ENCODE measurements at regions not wholly inside any gene's neighbourhood (a gene's known extent, or its start where the extent isn't known, plus 50 kb on each side); places are given as distances from the start of the nearest gene placed in this dataset.
A peak's percentile ranks its signal among the peaks of the same experiment; 100 is the strongest.

GRCh38 chr2:9142551-9143263 is 63.9 kb upstream of the ASAP2 start:
- Histone ChIP-seq H3K9me3 (ENCODE audit: control insufficient read depth, low read depth, low read length) (no peaks in the 10 kb centered on the region), H3K27ac (ENCODE audit: control insufficient read depth, insufficient read depth, low read length) (peak overlapping the region; percentile 65), H3K79me2 (ENCODE audit: control insufficient read depth, insufficient read depth, low read length) (no peaks in the 10 kb centered on the region), H3K9ac (ENCODE audit: control insufficient read depth, extremely low read depth, insufficient read depth, low read length) (peak overlapping the region; percentile 63), H3K9me1 (ENCODE audit: control insufficient read depth, extremely low read depth, insufficient read depth, low read length) (no peaks in the 10 kb centered on the region), H3K4me1 (ENCODE audit: control insufficient read depth, extremely low read depth, insufficient read depth, low read length) (peaks cover 26% of the 10 kb centered on the region), H3K4me3 (ENCODE audit: control insufficient read depth in 2 of 3, extremely low read depth in 1 of 3, insufficient read depth in 2 of 3, low read depth in 1 of 3, low read length in 3 of 3) (peak overlapping the region in 2 of 3 experiments; percentile 18 to 19), H2AFZ (ENCODE audit: control insufficient read depth, low read length) (peak overlapping the region; percentile 90), H4K20me1 (ENCODE audit: control insufficient read depth, extremely low read depth, insufficient read depth, low read length) (no peaks in the 10 kb centered on the region), H3K27me3 (ENCODE audit: control insufficient read depth, extremely low read depth, insufficient read depth, low read length) (no peaks in the 10 kb centered on the region), H3K4me2 (ENCODE audit: control insufficient read depth, extremely low read depth, insufficient read depth, low read depth, low read length) (peak overlapping the region; percentile 85), H3K36me3 (ENCODE audit: control insufficient read depth in 2 of 2, extremely low read depth in 1 of 2, insufficient read depth in 2 of 2, low read length in 2 of 2) (no peaks in the 10 kb centered on the region)
- FAIRE-seq: peak; percentile 66
- DNase-seq (ENCODE audit: low read depth, low spot score): peak; percentile 71
- dilution Hi-C loops (cut with MboI; ENCODE audit: extremely low pct_ligation_motif_present, low sequenced_read_pairs): no loop called here
- TF ChIP-seq CTCF (optimal IDR thresholded peaks at IDR 0.05 in 1 of 3, IDR thresholded peaks at IDR 0.05 in 1 of 3, conservative IDR thresholded peaks at IDR 0.05 in 1 of 3; ENCODE audit: extremely low read depth in 1 of 3, insufficient read depth in 2 of 3, low read length in 3 of 3) (peak; percentile 91 to 98 (median 97)), EZH2 (IDR thresholded peaks at IDR 0.05; ENCODE audit: low read length) (no peak)

GRCh38 chr2:9141706-9142460 is 64.7 kb upstream of the ASAP2 start:
- dilution Hi-C loops (cut with MboI; ENCODE audit: extremely low pct_ligation_motif_present, low sequenced_read_pairs): no loop called here
- H3K27me3 ChIP-seq (ENCODE audit: control insufficient read depth, extremely low read depth, insufficient read depth, low read length): no peaks in the 10 kb centered on the region
- H4K20me1 ChIP-seq (ENCODE audit: control insufficient read depth, extremely low read depth, insufficient read depth, low read length): no peaks in the 10 kb centered on the region
- no peak overlapping the region for H3K4me2 ChIP-seq (ENCODE audit: control insufficient read depth, extremely low read depth, insufficient read depth, low read depth, low read length)
- H3K36me3 ChIP-seq (ENCODE audit: control insufficient read depth in 2 of 2, extremely low read depth in 1 of 2, insufficient read depth in 2 of 2, low read length in 2 of 2): no peaks in the 10 kb centered on the region
- no peak overlapping the region for H3K27ac ChIP-seq (ENCODE audit: control insufficient read depth, insufficient read depth, low read length)
- H3K9me3 ChIP-seq (ENCODE audit: control insufficient read depth, low read depth, low read length): no peaks in the 10 kb centered on the region
- H3K79me2 ChIP-seq (ENCODE audit: control insufficient read depth, insufficient read depth, low read length): no peaks in the 10 kb centered on the region
- no peaks in the 10 kb centered on the region for H3K9me1 ChIP-seq (ENCODE audit: control insufficient read depth, extremely low read depth, insufficient read depth, low read length)
- FAIRE-seq (no peak), DNase-seq (ENCODE audit: low read depth, low spot score) (no peak)
- H3K4me3 ChIP-seq (ENCODE audit: control insufficient read depth in 2 of 3, extremely low read depth in 1 of 3, insufficient read depth in 2 of 3, low read depth in 1 of 3, low read length in 3 of 3): no peak overlapping the region
- TF ChIP-seq CTCF (optimal IDR thresholded peaks at IDR 0.05 in 1 of 3, IDR thresholded peaks at IDR 0.05 in 1 of 3, conservative IDR thresholded peaks at IDR 0.05 in 1 of 3; ENCODE audit: extremely low read depth in 1 of 3, insufficient read depth in 2 of 3, low read length in 3 of 3): no peak
- TF ChIP-seq EZH2 (IDR thresholded peaks at IDR 0.05; ENCODE audit: low read length): no peak
- H3K9ac ChIP-seq (ENCODE audit: control insufficient read depth, extremely low read depth, insufficient read depth, low read length): peak overlapping the region; percentile 43
- peaks cover 28% of the 10 kb centered on the region for H3K4me1 ChIP-seq (ENCODE audit: control insufficient read depth, extremely low read depth, insufficient read depth, low read length)
- no peak overlapping the region for H2AFZ ChIP-seq (ENCODE audit: control insufficient read depth, low read length)

All from keratinocyte (primary cell).